GM12875 (cell line): ENCODE measurements at regions not wholly inside any gene's neighbourhood (a gene's known extent, or its start where the extent isn't known, plus 50 kb on each side); places are given as distances from the start of the nearest gene placed in this dataset.

Experiments
- H3K4me3 ChIP-seq: one replicate; pipeline ENCODE4 v1.5.1; 2011; ENCODE audit warnings: low read depth, low read length, control low read depth
- TF ChIP-seq, protein P1 (sequence below): IDR thresholded peaks from 2 replicates; pipeline ENCODE4 v1.5.1; 2011; ENCODE audit warnings: low read depth, mild to moderate bottlenecking, control low read depth, inconsistent platforms, low read length, moderate library complexity, borderline replicate concordance; ENCODE audit not compliant: insufficient read depth

DNA sequence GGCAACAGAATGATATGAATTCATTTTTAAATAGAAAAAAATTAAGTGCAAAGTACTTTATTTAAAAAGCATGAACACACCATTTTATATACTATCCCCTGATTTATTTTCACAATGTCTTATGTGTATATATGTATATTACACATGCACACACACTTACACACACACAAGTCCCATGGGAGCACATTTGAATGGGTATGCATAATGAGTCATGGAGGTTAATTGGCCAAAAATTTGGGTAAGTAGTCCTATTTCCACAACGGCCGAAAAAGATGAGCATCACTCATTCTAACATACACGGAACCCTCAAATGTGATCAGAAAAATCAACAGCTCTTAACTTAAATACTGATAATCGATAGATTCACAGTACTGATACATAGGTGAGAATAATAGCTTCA lies 97.4 kb upstream of the NABP1 start:
- H3K4me3 ChIP-seq: no peak overlapping the region
- TF ChIP-seq, protein P1, sequence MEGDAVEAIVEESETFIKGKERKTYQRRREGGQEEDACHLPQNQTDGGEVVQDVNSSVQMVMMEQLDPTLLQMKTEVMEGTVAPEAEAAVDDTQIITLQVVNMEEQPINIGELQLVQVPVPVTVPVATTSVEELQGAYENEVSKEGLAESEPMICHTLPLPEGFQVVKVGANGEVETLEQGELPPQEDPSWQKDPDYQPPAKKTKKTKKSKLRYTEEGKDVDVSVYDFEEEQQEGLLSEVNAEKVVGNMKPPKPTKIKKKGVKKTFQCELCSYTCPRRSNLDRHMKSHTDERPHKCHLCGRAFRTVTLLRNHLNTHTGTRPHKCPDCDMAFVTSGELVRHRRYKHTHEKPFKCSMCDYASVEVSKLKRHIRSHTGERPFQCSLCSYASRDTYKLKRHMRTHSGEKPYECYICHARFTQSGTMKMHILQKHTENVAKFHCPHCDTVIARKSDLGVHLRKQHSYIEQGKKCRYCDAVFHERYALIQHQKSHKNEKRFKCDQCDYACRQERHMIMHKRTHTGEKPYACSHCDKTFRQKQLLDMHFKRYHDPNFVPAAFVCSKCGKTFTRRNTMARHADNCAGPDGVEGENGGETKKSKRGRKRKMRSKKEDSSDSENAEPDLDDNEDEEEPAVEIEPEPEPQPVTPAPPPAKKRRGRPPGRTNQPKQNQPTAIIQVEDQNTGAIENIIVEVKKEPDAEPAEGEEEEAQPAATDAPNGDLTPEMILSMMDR: no peak

DNA sequence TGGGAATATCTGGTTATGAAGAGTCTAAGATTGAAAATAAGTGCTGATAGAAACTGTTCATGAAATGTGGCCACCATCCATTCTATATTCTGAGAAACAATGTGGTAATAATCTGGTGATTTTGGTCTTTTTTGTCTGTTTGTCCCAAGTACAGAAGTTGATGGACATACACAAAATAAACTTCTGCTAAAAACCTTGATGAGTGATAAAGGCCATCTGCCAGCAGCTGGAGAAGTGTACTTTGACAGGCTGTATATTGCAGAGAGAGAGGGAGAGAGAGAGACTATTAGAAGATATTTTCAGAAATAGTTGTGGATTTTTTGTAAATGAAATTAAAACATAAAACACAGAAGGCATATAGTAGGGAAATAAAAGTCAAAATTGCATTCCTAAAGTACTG lies 96.9 kb upstream of the NABP1 start:
- TF ChIP-seq, protein P1: no peak
- no peak overlapping the region for H3K4me3 ChIP-seq

- H3K4me3 ChIP-seq: no peak overlapping the region
- TF ChIP-seq, protein P1: no peak
Observed at GRCh38 chr2:191582355-191582754, 95.6 kb upstream of the NABP1 start.

GRCh38 chr2:191591025-191591424 lies 86.9 kb upstream of the NABP1 start:
- no peak overlapping the region for H3K4me3 ChIP-seq
- TF ChIP-seq, protein P1: no peak

DNA sequence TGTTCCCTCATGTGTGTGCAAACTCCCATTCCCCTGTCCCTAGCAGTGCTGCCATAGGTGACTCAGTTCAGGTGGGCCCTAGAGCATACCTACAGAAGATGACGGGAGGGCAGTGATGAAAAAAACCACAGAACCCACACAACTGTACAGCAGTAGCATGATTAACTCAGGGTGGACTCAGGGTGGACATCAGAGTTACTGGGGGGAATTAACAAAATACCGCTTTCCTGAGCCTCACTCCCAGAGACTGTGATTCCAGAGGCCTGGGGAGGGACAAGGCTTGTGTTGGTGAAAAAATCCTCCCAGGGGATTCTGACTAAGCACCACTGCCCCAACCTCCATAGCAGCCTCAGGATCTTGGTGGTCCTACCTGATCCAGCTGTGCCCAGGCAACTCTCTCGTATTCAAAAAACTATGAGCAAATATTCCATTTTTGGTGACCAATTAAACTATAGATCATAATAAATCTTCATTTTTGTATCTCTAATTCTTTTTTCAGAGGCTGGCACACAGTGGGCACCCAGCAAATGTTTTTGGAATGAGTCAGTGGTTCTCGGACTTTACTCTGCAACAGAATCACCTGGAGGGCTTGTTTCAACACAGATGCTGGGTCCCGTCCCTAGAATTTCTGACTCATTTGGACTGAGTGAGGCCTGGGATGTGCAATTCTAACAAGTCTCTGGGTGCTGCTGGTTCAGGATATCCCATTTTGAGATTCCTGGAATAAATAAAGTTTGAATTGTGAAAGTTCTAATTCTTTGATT lies 84.1 kb upstream of the NABP1 start:
- TF ChIP-seq, protein P1: no peak
- H3K4me3 ChIP-seq: no peak overlapping the region

- no peak overlapping the region for H3K4me3 ChIP-seq
- TF ChIP-seq, protein P1: no peak
Observed at GRCh38 chr2:191597186-191597751, 80.7 kb upstream of the NABP1 start.

DNA sequence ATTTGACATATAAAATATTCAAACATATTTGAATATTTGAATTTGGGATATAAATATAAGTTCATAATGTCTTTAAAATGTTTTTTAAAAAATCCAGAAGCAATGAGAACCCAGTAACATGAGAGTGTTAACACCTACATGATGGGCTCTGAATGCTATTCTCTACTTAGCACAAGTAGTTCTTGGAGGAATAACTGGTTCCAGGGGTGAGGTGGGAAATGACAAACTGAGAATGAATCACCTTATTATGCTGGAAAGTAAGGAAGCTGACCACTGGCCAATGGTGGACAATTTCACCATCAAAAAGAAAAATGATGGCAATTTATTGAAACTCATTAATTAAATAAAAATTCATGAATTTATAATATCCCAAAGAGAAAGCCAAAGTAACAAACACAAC lies 79.6 kb upstream of the NABP1 start:
- no peak overlapping the region for H3K4me3 ChIP-seq
- TF ChIP-seq, protein P1: no peak
